Natural killer cell (primary cell): ENCODE measurements at regions not wholly inside any gene's neighbourhood (a gene's known extent, or its start where the extent isn't known, plus 50 kb on each side); places are given as distances from the start of the nearest gene placed in this dataset.

Source experiments
- ATAC-seq, 3 donors: fragments of 150-1000 bp in 2 of 3; fragments of 200-7000 bp in 1 of 3; cut with Tn5 transposase; 1 replicate in 1 of 3; 2 replicates in 2 of 3; pipeline ENCODE4 v1.10.0; 2021; ENCODE audit warnings: mild to moderate bottlenecking in 2 of 3, moderate library complexity in 2 of 3
- DNase-seq, 2 donors: peaks; one replicate each; pipeline versions ENCODE4 v3.0.0 to v3.0.0-alpha.2; 2013 to 2021; ENCODE audit warnings: mixed read lengths in 1 of 2
- H3K27ac ChIP-seq: one replicate; pipeline ENCODE4 v1.5.1; 2013; ENCODE audit warnings: mild to moderate bottlenecking, low read length
- H3K27me3 ChIP-seq: one replicate; pipeline ENCODE4 v1.6.1; 2013; ENCODE audit warnings: low read length; ENCODE audit not compliant: control insufficient read depth, insufficient read depth
- H3K36me3 ChIP-seq: one replicate; pipeline ENCODE4 v1.6.1; 2013; ENCODE audit warnings: low read length; ENCODE audit not compliant: control insufficient read depth, insufficient read depth
- H3K4me1 ChIP-seq: one replicate; pipeline ENCODE4 v1.6.1; 2013; ENCODE audit warnings: low read length; ENCODE audit not compliant: control insufficient read depth, insufficient read depth
- H3K4me3 ChIP-seq: one replicate; pipeline ENCODE4 v1.5.1; 2013; ENCODE audit warnings: low read length
- H3K9me3 ChIP-seq: one replicate; pipeline ENCODE4 v1.6.1; 2013; ENCODE audit warnings: low read length; ENCODE audit not compliant: control insufficient read depth, insufficient read depth
- H3K27ac Mint-ChIP-seq, 2 donors: one replicate each; pipeline ENCODE4 v1.8.0; 2022; ENCODE audit warnings: mild to moderate bottlenecking in 2 of 2, mixed read lengths in 2 of 2, moderate library complexity in 1 of 2
- H3K27me3 Mint-ChIP-seq, 2 donors: one replicate each; pipeline ENCODE4 v1.8.0; 2022; ENCODE audit warnings: low read depth in 2 of 2, mixed read lengths in 2 of 2
- H3K36me3 Mint-ChIP-seq: one replicate; pipeline ENCODE4 v1.8.0; 2022; ENCODE audit warnings: mixed read lengths
- H3K4me1 Mint-ChIP-seq, 2 donors: one replicate each; pipeline ENCODE4 v1.8.0; 2022; ENCODE audit warnings: mixed read lengths in 2 of 2
- H3K4me3 Mint-ChIP-seq: one replicate; pipeline ENCODE4 v1.8.0; 2022; ENCODE audit warnings: mild to moderate bottlenecking, moderate library complexity, mixed read lengths
- H3K9me3 Mint-ChIP-seq, 2 donors: one replicate each; pipeline ENCODE4 v1.8.0; 2022; ENCODE audit warnings: mixed read lengths in 2 of 2
- CTCF ChIP-seq: fragments of 200-600 bp; IDR thresholded peaks from one replicate; pipeline ENCODE4 v1.8.0; 2022; ENCODE audit warnings: antibody characterized with exemption
- WGBS: methylation state at CpG from one replicate; pipeline ENCODE4 v1.1.7; 2013; ENCODE audit warnings: missing lambda C conversion rate; ENCODE audit not compliant: insufficient coverage; 5-methylcytosine and 5-hydroxymethylcytosine counted together
- intact Hi-C: fragments of 100-400 bp; cut with micrococcal nuclease; formaldehyde crosslinking; loops from one replicate; pipeline ENCODE4 v1.14.2; 2022

- WGBS, result 86% methylated on average over 13 of the region's 13 CpGs
- no peaks in the 10 kb centered on the region for H3K27me3 ChIP-seq
- ATAC-seq (no peak), DNase-seq (no peak)
- no peak overlapping the region for H3K27ac ChIP-seq
- no peaks in the 10 kb centered on the region for H3K36me3 ChIP-seq
- no peak overlapping the region for H3K27ac Mint-ChIP-seq
- TF ChIP-seq CTCF, result no peak
- H3K4me3 Mint-ChIP-seq, result no peak overlapping the region
- no peaks in the 10 kb centered on the region for H3K4me1 ChIP-seq
- H3K4me1 Mint-ChIP-seq, result no peaks in the 10 kb centered on the region
- H3K9me3 Mint-ChIP-seq, result peaks cover 20 to 22% of the 10 kb centered on the region in 2 donors
- no peaks in the 10 kb centered on the region for H3K27me3 Mint-ChIP-seq
- H3K9me3 ChIP-seq, result no peaks in the 10 kb centered on the region
- intact Hi-C loops, result no loop called here
- peaks cover 9% of the 10 kb centered on the region for H3K36me3 Mint-ChIP-seq
- no peak overlapping the region for H3K4me3 ChIP-seq
Observed at GRCh38 chr13:53921473-53921872, 892.9 kb downstream of the OLFM4 start.

GRCh38 chr13:53941588-53942190 is 913.1 kb downstream of the OLFM4 start:
- Mint-ChIP-seq H3K27ac (no peak overlapping the region), H3K36me3 (peaks cover 8% of the 10 kb centered on the region), H3K4me3 (no peak overlapping the region), H3K27me3 (no peaks in the 10 kb centered on the region), H3K9me3 (peaks cover 0 to 12% of the 10 kb centered on the region in 2 donors), H3K4me1 (no peaks in the 10 kb centered on the region)
- no CpG with 5 or more reads among the region's 1 CpG for WGBS
- TF ChIP-seq CTCF, result no peak
- intact Hi-C loops, result no loop called here
- no peaks in the 10 kb centered on the region for H3K9me3 ChIP-seq
- H3K36me3 ChIP-seq, result no peaks in the 10 kb centered on the region
- no peak overlapping the region for H3K27ac ChIP-seq
- no peaks in the 10 kb centered on the region for H3K27me3 ChIP-seq
- DNase-seq (no peak), ATAC-seq (no peak)
- no peaks in the 10 kb centered on the region for H3K4me1 ChIP-seq
- H3K4me3 ChIP-seq, result no peak overlapping the region

- Histone ChIP-seq H3K27ac (no peak overlapping the region), H3K4me3 (no peak overlapping the region), H3K36me3 (no peaks in the 10 kb centered on the region), H3K9me3 (no peaks in the 10 kb centered on the region), H3K4me1 (no peaks in the 10 kb centered on the region), H3K27me3 (no peaks in the 10 kb centered on the region)
- DNase-seq (no peak), ATAC-seq (no peak)
- Mint-ChIP-seq H3K9me3 (peaks cover 4 to 14% of the 10 kb centered on the region in 2 donors), H3K27ac (no peak overlapping the region), H3K4me1 (no peaks in the 10 kb centered on the region), H3K27me3 (no peaks in the 10 kb centered on the region), H3K4me3 (no peak overlapping the region), H3K36me3 (peaks cover 8% of the 10 kb centered on the region)
- intact Hi-C loops, result no loop called here
- TF ChIP-seq CTCF, result no peak
- WGBS, result 80% methylated on average over 1 of the region's 3 CpGs
Observed at GRCh38 chr13:53946500-53946899, 917.9 kb downstream of the OLFM4 start.

- 57% methylated on average over 2 of the region's 2 CpGs for WGBS
- Mint-ChIP-seq H3K4me3 (no peak overlapping the region), H3K4me1 (no peaks in the 10 kb centered on the region), H3K36me3 (no peaks in the 10 kb centered on the region), H3K27me3 (no peaks in the 10 kb centered on the region), H3K9me3 (peaks cover 7 to 10% of the 10 kb centered on the region in 2 donors), H3K27ac (no peak overlapping the region)
- no peaks in the 10 kb centered on the region for H3K27me3 ChIP-seq
- H3K9me3 ChIP-seq, result peaks cover 2% of the 10 kb centered on the region
- no peak for ATAC-seq
- H3K4me1 ChIP-seq, result no peaks in the 10 kb centered on the region
- no peaks in the 10 kb centered on the region for H3K36me3 ChIP-seq
- intact Hi-C loops, result no loop called here
- no peak overlapping the region for H3K4me3 ChIP-seq
- TF ChIP-seq CTCF, result no peak
- no peak for DNase-seq
- H3K27ac ChIP-seq, result no peak overlapping the region
Observed at GRCh38 chr13:53953183-53953582, 924.6 kb downstream of the OLFM4 start.
